RPMI7951 (cell line): ENCODE measurements at regions not wholly inside any gene's neighbourhood (a gene's known extent, or its start where the extent isn't known, plus 50 kb on each side); places are given as distances from the start of the nearest gene placed in this dataset.
A peak's percentile ranks its signal among the peaks of the same experiment; 100 is the strongest.
"Not testable (repeated sequence)": the region's sequence is repeated elsewhere in the genome, so short reads cannot be mapped to it uniquely, and the experiment has no call there.

Source experiments
- DNase-seq: peaks from one replicate; pipeline ENCODE4 v3.0.0-alpha.2; 2012; ENCODE audit warnings: low read depth

DNA sequence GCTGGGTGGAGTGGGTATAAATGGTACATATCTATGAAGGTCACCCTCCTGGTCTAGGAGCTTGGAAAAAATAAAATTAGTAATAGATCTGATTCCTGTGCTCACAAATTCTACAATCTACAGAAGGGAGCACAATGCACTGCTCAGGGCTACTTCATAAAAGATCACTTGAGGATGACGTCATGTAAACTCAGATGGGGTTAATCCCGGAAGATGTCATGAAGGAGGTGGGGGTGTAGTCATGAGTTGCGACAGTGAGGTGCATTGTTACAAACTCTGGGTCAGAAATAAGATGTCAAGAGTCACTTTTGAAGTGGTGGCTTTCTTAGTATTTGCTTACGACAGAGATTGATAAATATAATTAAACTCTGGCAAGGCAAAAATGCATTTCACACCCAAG is 68.2 kb downstream of the LHX9 start:
- DNase-seq = peak; percentile 5

DNA sequence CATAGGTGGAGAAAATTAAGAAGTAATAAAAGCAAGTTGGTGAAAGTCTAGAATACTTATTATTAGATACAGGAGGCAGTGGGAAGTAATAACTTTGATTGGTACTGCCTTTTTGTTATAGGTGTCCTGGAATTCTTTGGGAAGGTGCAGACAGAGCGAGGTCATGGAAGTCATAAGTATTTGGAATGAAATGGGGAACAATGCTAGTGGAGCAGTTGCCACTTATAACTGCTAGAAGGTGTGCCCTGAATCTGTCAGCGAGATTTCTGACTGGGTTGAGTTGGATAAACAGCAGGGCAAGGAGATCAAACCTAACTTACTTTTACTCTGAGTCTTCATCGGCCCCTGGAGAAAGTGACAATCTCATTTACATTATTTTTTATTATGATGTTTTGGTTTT is 69.6 kb downstream of the LHX9 start:
- no peak for DNase-seq

DNA sequence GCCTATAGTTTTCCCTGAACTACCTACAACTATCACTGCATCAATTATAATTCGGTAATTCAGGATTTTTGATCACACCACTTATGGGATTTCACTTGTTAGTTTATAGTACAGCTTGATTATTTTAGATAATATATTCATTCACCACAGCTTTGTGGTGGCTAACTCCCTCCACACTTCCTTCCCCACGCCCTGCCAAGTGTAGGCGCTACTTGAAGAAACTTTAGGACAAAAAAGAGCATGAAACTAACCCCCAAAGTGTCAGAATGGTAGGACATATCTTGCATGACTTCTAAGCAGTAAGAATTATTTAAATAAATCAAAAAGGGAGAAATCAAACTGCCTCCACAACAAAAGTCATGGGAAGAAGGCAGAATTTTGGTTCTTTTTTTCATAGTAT is 70.1 kb downstream of the LHX9 start:
- no peak for DNase-seq

DNA sequence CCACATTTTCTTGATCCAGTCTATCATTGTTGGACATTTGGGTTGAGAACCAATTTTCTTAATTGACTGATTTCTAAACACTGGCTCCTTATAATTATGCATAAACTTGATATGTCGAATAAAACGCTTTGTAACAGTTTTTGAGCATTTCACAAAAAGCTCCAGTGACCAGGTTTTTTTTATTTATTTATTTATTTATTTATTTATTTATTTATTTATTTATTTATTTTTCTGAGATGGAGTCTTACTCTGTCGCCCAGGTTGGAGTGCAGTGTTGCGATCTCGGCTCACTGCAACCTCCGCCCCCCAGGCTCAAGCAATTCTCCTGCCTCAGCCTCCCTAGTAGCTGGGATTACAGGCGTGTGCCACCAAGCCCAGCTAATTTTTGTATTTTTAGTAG is 71.4 kb downstream of the LHX9 start:
- DNase-seq = not testable (repeated sequence)

DNA sequence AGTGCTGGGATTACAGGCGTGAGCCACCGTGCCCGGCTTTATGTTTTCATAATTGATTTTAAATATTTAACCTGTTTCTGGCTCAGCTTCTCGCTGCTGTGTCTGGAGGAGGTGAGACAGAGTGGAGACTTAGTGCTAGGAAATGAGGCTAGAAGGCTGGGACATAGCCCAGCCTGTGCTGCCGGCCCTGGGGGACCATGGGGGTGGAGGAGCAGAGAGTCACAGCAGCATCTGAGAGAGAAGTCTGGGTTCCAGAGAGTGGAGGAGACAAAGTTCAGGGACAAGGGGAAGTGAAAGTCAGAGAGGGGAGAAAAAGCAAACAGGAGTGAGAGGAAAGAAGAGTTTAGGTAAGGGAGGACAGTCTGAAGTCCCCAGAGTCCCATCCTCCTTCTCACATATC is 71.9 kb downstream of the LHX9 start:
- DNase-seq = no peak

DNA sequence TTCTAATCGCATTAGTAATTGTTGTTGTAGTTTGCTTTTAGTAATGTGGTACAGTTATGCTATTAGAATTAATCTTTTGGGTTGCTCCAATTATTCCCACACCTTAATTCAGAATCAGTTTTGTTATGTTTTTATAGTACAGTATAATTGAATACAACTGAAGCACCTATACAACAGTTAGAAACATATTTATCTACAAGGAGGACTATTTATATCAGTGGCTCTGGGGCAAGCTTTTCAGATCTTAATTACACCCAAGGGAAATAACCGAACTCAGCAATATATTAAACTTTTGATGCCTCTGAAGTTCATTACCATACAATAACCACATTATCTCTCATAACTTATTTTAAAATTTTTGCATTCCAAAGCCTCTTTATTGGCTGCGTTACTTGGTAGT is 74.4 kb downstream of the LHX9 start:
- DNase-seq = no peak

DNA sequence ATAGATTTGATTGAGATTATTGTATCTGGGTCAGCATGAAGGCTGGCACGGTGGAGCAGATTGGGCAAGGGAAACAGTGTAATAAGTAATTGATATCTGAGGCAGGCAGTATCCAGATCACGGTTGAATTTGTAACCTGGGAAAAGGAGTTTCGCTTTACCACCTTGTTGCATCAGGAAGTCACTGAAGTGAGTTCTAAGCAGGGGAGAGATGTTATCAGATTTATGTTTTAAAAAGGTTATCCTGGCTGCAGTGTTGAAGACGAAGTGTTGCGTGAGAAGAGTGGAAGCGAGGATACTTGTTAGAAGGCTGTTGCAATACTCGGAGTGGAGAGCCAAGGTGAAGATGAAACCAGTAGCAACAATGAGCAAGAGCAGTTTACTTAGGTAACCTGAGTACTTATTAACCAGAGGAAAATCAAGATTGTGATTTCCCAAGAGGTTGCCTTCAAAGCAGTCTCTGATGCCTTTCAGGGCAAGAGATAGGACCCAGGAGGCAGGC is 77.8 kb downstream of the LHX9 start:
- DNase-seq = no peak

DNA sequence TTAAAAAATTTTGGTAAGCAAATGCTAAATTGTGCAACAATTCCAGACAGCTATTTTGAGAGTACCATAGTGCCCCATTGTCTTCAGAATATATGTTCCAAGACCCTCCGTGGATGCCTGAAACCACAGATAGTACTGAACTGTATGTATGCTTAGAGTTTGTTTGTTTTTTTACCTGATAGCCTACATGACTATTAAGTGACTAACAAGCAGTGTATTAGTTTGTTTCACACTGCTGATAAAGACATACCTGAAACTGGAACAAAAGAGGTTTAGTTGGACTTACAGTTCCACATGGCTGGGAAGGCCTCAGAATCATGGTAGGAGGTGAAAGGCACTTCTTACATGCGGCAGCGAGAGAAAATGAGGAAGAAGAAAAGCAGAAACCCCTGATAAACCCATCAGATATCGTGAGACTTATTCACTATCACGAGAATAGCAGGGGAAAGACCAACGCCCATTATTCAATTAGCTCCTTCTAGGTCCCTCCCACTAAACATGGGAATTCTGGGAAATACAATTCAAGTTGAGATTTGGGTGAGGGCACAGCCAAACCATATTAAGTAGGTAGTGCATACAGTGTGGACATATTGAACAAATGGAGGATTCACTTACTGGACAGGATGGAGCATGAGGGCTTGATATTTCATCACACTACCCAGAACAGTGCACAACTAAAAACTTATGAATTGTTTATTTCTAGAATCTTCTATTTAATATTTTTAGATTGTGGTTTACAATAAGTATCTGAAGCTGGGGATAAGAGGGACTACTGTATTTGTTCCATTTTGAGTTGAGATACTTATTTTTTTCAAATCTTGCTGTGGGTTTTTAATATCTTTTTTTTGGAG is 78.5 kb downstream of the LHX9 start:
- no peak for DNase-seq

DNA sequence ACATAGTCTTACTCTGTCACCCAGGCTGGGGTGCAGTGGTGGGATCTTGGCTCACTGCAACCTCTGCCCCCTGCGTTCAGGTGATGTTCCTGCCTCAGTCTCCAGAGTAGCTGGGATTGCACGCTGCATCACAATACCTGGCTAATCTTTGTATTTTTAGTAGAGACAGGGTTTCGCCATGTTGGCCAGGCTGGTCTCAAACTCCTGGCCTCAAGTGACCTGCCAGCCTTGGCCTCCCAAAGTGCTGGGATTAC is 79.0 kb downstream of the LHX9 start:
- DNase-seq = not testable (repeated sequence)

DNA sequence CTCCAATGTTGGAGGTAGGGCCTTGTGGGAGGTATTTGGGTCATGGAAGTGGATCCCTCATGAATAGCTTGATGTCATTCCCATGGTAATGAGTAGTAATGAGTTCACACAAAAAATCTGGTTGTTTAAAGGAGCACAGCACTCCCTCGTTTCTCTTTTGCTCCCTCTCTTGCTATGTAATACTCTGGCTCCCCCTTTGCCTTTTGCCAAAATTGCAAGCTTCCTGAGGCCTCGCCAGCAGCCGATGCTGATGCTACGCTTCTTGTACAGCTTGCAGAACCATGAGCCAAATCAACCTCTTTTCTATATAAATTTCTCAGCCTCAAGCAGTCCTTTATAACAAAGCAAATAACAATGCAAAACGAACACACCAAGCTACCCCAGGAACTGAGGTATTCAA is 80.9 kb downstream of the LHX9 start:
- DNase-seq = peak; percentile 7

DNA sequence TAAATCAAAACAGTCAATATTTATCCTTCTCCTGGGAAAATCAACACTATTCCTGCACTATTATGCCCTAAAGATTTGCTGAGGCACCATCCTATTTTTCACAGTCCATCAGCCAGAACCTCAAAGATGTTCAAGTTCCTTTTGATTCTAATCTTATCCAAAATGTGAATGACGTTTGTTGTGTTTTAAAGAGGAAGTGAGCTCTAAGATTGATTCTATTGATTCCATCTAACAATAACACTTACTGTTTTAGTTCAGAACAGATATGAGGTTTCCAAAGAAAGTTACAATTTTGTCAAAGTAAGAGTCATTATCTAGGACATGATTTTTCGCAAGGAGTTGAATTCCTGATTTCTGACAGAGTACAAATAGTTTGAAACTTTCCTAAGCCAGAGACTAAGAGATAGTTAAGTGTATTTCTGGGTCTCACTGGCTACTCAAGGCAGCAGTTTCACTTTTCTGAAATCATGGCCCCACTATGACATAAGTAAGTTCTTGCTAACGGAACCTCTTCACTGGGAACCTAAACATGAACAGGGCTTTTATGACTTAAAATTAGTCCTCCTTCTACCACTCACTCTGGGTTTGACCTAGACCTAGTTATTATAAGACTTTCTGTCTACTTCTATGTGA is 84.7 kb downstream of the LHX9 start:
- DNase-seq = no peak

DNA sequence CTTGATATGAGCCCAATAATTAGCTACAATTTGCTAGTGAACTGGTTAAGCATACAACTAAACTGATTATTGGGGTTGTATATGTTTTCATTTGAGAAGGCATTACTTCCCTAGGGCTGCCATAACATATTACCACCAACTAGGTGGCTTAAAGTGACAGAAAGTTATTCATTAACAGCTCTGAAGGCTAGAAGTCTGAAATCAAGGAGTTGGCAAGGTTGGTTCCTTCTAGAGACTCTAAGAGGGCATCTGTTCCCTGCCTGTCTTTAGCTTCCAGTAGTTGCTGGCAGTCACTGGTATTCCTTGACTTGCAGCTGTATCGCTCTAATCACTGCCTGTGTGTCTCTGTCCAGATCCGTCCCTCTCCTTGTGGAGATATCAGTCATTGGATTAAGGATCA is 86.3 kb downstream of the LHX9 start:
- no peak for DNase-seq

DNA sequence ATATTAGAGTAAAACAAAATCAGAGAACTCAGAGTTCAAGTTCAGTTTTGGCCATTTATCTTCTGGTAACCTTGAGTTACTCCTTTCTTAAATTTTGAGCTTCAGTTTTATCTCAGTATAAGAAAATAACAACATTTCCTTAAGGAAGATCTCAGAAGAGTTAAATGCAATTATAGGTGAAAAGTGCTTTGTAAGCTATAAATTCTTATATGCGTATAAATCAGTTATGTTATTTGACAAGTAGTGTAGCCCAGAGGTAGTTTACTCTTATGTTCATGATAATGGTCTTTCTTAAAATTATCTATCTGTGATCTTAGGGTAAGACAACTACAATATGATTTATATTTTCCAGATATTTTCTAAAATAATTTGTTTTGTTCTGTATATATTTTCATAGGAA is 89.8 kb downstream of the LHX9 start:
- no peak for DNase-seq

DNA sequence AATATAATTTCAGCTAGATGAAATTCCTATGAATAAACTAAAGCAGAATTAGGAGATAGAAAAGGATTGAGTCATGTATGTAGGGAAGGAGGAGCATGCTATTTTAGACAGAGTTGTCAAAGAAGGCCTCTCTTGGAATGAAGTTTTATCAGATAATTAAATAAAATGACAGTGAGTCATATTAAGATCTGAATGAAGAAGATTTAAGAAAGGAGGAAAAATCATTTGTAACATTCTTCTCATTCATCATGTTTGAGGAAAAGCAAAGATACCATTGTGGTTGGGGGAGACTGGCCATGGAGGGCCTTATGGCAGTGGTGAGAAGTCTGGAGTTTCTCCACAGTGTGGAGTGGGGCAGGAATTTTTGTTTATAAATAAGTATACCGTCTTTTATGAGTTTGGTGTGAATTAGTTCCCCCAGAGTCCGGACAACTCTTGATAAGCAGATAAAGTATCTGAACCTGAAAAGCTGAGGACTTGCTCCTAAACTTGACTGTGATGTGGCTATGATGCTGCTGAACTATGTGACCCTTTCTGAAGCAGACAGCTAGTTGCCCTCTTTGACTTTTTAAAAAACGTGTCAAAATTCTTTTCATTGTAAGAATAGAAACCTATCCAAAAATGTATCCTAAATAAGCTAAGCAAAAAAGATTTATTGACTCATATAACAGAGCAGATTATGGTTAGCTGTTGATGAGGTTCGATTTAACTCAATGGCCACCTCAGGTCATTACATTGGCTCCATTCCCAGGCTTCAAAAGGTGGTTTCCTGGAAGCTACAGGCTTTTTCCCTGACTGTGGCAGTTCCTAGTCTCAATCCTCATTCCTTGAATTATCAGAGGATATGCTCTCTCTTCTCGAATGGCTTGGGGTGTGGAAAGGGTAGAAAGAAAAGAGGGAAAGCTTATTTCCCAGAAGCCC is 90.8 kb downstream of the LHX9 start:
- DNase-seq = peak; percentile 8

DNA sequence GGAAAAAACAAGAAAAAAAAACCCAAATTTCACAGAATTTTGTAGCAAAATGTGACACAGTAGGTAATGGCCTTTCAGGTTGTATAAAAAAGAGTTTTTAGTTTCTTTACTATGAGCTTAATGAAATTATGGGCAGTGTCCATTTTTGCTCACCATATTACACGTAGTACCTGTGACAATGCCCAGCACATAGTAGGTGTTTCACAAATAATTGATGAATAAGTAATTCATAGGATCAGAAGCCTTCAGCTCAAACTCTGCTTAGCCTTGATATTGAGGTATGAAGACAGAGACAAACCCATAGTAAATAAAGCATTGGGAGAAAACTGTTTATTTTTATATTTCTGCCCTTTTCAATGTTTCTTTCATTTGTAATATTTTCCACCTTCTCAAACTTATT is 97.2 kb downstream of the LHX9 start:
- no peak for DNase-seq

DNA sequence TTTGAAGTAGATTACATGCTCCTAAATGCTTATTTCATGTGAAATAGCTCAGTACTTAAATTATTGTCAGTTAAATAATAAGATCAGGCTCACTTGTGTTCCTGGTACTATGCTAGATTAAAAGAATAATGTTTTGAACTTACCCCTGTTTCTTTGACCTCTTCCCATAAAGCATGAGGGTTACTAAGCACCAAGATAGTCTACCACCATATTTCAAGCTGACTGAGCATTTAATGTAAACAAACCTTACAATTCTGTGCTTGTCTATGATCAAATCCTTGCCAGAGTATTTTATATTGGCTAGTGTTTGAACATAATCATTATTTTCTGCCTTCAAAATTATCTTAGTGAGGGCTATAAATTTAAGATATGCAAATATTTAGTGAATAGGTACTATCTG is 98.1 kb downstream of the LHX9 start:
- DNase-seq = no peak

DNA sequence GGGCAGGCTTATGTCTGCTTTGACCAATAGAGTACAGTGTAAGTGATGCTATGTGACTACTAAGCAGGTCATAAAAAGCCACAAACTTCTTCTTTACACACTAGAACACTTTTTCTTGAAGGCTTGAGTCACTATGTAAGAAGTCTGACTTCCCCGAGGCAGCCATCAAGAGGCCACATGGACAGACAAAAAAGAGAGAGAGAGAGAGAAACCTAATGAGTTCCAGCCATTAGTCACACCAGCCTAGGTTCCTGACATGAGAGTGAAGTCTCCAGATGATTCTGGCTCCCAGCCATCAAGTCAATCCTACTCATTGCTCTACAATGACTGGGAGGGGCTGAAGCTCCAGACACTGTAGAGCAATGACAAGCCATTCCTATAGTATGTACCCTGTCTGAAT is 101.4 kb downstream of the LHX9 start:
- DNase-seq = peak; percentile 98

DNA sequence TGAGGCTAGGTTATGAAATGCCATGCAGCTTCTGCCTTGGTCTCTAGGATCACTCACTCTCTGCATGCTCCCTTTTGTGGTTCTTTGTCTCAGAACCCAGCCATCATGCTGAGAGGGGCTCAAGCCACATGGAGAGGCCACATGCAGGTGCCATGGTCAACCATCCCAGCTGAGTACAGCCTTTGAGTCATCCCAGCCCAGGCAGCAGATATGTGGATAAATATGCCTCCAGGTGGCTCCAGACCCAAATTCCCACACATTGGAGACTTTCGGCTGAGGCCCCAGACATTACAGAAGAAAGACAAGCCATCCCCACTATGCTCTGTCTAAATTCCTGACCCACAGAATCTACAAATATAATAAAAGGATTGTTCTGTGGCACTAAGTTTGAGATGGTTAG is 102.0 kb downstream of the LHX9 start:
- peak; percentile 28 for DNase-seq

DNA sequence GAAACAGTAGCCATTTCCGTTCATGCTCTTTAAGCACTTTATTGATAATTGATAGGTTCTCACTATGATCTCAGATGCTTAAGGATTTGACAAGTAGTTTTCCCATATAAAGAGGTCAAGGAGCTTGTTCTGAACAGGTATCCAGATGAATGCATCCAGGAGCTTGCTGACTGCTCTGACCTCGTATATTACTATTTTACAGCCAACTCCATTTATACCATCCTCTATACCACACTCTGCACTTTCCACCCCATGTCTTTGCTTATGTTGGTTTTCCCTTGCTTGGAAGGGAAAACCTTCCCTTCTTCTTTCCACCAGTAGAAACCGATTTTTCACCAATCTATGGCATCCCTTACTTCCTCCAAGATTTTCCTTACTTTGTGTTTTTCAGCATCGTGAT is 107.2 kb downstream of the LHX9 start:
- DNase-seq = no peak

DNA sequence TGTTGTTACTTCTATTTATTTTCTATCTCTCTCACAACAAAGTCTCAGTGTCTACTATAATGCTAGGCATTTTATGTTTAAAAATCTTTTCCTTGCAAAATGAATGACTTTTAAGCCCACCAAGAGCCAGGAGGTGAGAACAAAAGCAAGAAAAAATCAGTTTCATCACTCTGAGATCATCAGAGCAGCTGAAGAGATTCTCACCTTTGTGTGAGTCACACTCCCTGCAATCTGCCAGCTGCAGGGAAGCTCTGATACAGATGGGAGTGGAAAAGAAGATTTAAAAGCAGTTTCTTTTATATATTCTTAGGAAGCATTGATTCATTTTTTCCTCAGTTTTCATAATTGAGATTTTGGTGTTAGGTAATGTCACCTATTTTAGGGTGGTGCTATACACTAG is 107.6 kb downstream of the LHX9 start:
- DNase-seq = peak; percentile 34

DNA sequence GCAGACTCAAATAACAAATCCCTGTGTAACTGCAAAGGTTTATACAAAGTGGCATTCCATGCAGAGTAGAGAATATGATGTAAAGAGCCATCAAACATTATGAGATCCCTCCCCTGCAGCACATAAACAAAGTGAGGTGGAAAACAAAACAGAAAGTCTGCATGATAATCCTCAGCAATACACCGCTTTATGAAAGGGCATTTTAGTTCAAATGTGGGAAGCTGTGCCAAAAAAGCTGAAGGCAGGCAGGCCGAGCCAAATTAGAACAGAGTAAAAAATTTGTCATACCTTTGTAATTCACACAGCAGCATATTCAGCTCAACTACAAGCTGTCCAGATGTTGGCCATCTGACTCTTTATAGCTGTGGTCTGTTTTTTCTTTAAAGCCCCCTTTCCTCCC is 113.5 kb downstream of the LHX9 start:
- peak; percentile 55 for DNase-seq

DNA sequence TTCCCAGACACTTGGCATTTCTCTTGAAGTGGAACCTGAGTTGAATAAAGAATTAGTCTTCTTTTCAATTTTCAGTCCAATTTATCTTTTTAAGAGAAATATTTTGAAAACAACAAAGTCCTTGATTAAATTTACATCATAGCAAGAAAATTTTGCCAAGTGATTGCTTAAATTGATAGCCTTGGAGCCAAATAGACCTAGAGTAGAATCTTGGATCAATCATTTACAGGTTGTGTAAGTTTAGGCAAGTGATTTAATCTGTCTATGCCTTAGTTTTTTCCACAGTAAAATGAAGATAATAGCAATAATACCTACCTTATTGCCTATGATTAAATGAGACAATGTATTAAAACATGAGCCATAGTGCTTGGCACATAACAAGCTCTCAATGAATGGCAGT is 113.9 kb downstream of the LHX9 start:
- DNase-seq = no peak

DNA sequence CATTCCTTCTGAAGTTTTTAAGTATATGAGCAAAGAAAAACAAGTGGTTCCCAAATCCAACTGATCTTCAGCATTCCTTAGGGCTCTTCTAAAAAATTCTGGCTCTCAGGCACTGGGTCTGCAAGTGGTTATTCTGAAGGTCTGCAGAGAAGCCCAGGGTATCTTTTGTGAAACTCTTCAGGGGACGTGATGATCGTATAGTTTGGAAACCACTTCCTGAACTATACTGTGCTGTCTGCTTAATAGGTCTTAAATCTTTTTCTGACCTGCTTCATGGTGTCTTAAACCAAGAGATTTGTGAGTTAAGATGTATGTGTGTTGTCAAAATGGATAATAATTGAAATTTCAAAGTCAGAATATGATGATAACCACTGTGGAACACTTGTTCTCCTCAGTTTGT is 115.5 kb downstream of the LHX9 start:
- no peak for DNase-seq
